Thyroid gland (tissue), 4 donors: ENCODE measurements at regions not wholly inside any gene's neighbourhood (a gene's known extent, or its start where the extent isn't known, plus 50 kb on each side); places are given as distances from the start of the nearest gene placed in this dataset.

Experiments used
- DNase-seq, 2 donors: peaks; one replicate each; pipeline ENCODE4 v3.0.0-alpha.2; 2019
- H3K27ac ChIP-seq, 3 donors: fragments of 200-600 bp; sonication (generic); 1 replicate in 2 of 3; 2 replicates in 1 of 3; pipeline ENCODE4 v1.5.1; 2016 to 2019; ENCODE audit warnings: mild to moderate bottlenecking in 1 of 3, moderate library complexity in 1 of 3
- H3K27me3 ChIP-seq: fragments of 200-600 bp; sonication (generic); one replicate; pipeline ENCODE4 v1.5.1; 2019
- H3K36me3 ChIP-seq, 2 donors: fragments of 200-600 bp; sonication (generic); one replicate each; pipeline ENCODE4 v1.5.1; 2016 to 2019
- H3K4me1 ChIP-seq, 2 donors: fragments of 200-600 bp; sonication (generic); one replicate each; pipeline ENCODE4 v1.5.1; 2017 to 2019
- H3K4me3 ChIP-seq, 3 donors: fragments of 200-600 bp; sonication (generic); replicated peaks in 1 of 3; 1 replicate in 2 of 3; 2 replicates in 1 of 3; pipeline ENCODE4 v1.5.1; 2016; ENCODE audit warnings: mild to moderate bottlenecking in 1 of 3
- H3K9me3 ChIP-seq: fragments of 200-600 bp; sonication (generic); one replicate; pipeline ENCODE4 v1.5.1; 2017
- CTCF ChIP-seq, 6 experiments: fragments of 200-600 bp in 3 of 6; fragments of 450-650 bp in 3 of 6; sonication (generic) in 3 of 6; IDR thresholded peaks; one replicate each; pipeline ENCODE4 v1.5.1; 2016 to 2019; ENCODE audit warnings: antibody characterized with exemption in 6 of 6, mild to moderate bottlenecking in 2 of 6, inconsistent platforms in 1 of 6, moderate library complexity in 1 of 6
- POLR2A ChIP-seq, 2 donors: fragments of 450-650 bp; IDR thresholded peaks; one replicate each; pipeline ENCODE4 v1.6.1; 2017; ENCODE audit warnings: antibody characterized with exemption in 2 of 2, mild to moderate bottlenecking in 2 of 2, moderate library complexity in 1 of 2
- WGBS, 2 donors: methylation state at CpG; one replicate each; pipeline ENCODE4 v1.1.5; 2017; 5-methylcytosine and 5-hydroxymethylcytosine counted together
- intact Hi-C: fragments of 100-400 bp; cut with DNase I; formaldehyde crosslinking; loops from one replicate; pipeline ENCODE4 v1.15.1; 2023

- Histone ChIP-seq H3K4me1 (no peaks in the 10 kb centered on the region), H3K4me3 (no peak overlapping the region), H3K36me3 (no peaks in the 10 kb centered on the region), H3K27ac (no peak overlapping the region), H3K27me3 (no peaks in the 10 kb centered on the region), H3K9me3 (no peaks in the 10 kb centered on the region)
- intact Hi-C loops, result no loop called here
- 93 to 100% methylated on average over 1 of the region's 1 CpG for WGBS, 2 donors
- no peak for TF ChIP-seq POLR2A (IDR thresholded peaks at IDR 0.05)
- TF ChIP-seq CTCF (IDR thresholded peaks at IDR 0.05), result no peak
- no peak for DNase-seq
Measured at GRCh38 chr3:126258670-126259069, 78.3 kb upstream of the ALDH1L1 start.

GRCh38 chr3:126257984-126258383, 77.6 kb upstream of the ALDH1L1 start:
- TF ChIP-seq CTCF (IDR thresholded peaks at IDR 0.05) (no peak), POLR2A (IDR thresholded peaks at IDR 0.05) (no peak)
- WGBS, 2 donors, result 96 to 100% methylated on average over 3 of the region's 3 CpGs
- H3K36me3 ChIP-seq, result no peaks in the 10 kb centered on the region
- H3K27ac ChIP-seq, result no peak overlapping the region
- H3K4me1 ChIP-seq, result no peaks in the 10 kb centered on the region
- H3K27me3 ChIP-seq, result no peaks in the 10 kb centered on the region
- H3K4me3 ChIP-seq, result no peak overlapping the region
- DNase-seq, result no peak
- intact Hi-C loops, result no loop called here
- no peaks in the 10 kb centered on the region for H3K9me3 ChIP-seq

- DNase-seq, result no peak
- Histone ChIP-seq H3K27ac (no peak overlapping the region), H3K27me3 (no peaks in the 10 kb centered on the region), H3K9me3 (no peaks in the 10 kb centered on the region), H3K36me3 (no peaks in the 10 kb centered on the region), H3K4me1 (no peaks in the 10 kb centered on the region), H3K4me3 (no peak overlapping the region)
- TF ChIP-seq POLR2A (IDR thresholded peaks at IDR 0.05) (no peak), CTCF (IDR thresholded peaks at IDR 0.05) (no peak)
- intact Hi-C loops, result no loop called here
- 89 to 90% methylated on average over 11 of the region's 11 CpGs for WGBS, 2 donors
Measured at GRCh38 chr3:126257174-126257573, 76.8 kb upstream of the ALDH1L1 start.

- Histone ChIP-seq H3K27me3 (no peaks in the 10 kb centered on the region), H3K4me3 (no peak overlapping the region), H3K9me3 (no peaks in the 10 kb centered on the region), H3K36me3 (no peaks in the 10 kb centered on the region), H3K4me1 (no peaks in the 10 kb centered on the region), H3K27ac (no peak overlapping the region)
- TF ChIP-seq CTCF (IDR thresholded peaks at IDR 0.05) (no peak), POLR2A (IDR thresholded peaks at IDR 0.05) (no peak)
- no peak for DNase-seq
- 72 to 86% methylated on average over 7 of the region's 7 CpGs for WGBS, 2 donors
- intact Hi-C loops, result no loop called here
Measured at GRCh38 chr3:126256251-126256650, 75.9 kb upstream of the ALDH1L1 start.

- no peak overlapping the region for H3K4me3 ChIP-seq
- H3K27ac ChIP-seq, result no peak overlapping the region
- H3K4me1 ChIP-seq, result no peaks in the 10 kb centered on the region
- no peaks in the 10 kb centered on the region for H3K27me3 ChIP-seq
- no peak for TF ChIP-seq POLR2A (IDR thresholded peaks at IDR 0.05)
- H3K9me3 ChIP-seq, result no peaks in the 10 kb centered on the region
- DNase-seq, result no peak
- no peaks in the 10 kb centered on the region for H3K36me3 ChIP-seq
- 80 to 91% methylated on average over 2 of the region's 2 CpGs for WGBS, 2 donors
- intact Hi-C loops, result no loop called here
Measured at GRCh38 chr3:126253072-126253471, 72.7 kb upstream of the ALDH1L1 start.

GRCh38 chr3:126252373-126252772, 72.0 kb upstream of the ALDH1L1 start:
- no peak overlapping the region for H3K27ac ChIP-seq
- H3K4me1 ChIP-seq, result no peaks in the 10 kb centered on the region
- intact Hi-C loops, result no loop called here

More at GRCh38 chr3:126252373-126252772, 72.0 kb upstream of the ALDH1L1 start:
- no peaks in the 10 kb centered on the region for H3K9me3 ChIP-seq
- no peaks in the 10 kb centered on the region for H3K36me3 ChIP-seq
- no peak for DNase-seq
- 76 to 88% methylated on average over 1 of the region's 1 CpG for WGBS, 2 donors
- H3K4me3 ChIP-seq, result no peak overlapping the region
- no peaks in the 10 kb centered on the region for H3K27me3 ChIP-seq
- TF ChIP-seq POLR2A (IDR thresholded peaks at IDR 0.05) (no peak), CTCF (IDR thresholded peaks at IDR 0.05) (no peak)
